ENCODE measurements at regions not wholly inside any gene's neighbourhood (a gene's known extent, or its start where the extent isn't known, plus 50 kb on each side); places are given as distances from the start of the nearest gene placed in this dataset.
"Not testable (repeated sequence)": the region's sequence is repeated elsewhere in the genome, so short reads cannot be mapped to it uniquely, and the experiment has no call there.

GRCh38 chr5:87138091-87138805, 129.4 kb upstream of the RASA1 start:
- Histone ChIP-seq H3K27me3 (ENCODE audit: control insufficient read depth, insufficient read depth, low read length, poor library complexity, severe bottlenecking) (no peaks in the 10 kb centered on the region), H3K4me3 (ENCODE audit: insufficient read depth, low read depth, low read length) (no peak overlapping the region), H3K9me3 (ENCODE audit: control insufficient read depth, low read length) (no peaks in the 10 kb centered on the region), H3K4me1 (ENCODE audit: control insufficient read depth, insufficient read depth, low read length) (no peaks in the 10 kb centered on the region), H3K27ac (ENCODE audit: insufficient read depth, low read depth, low read length, poor library complexity, severe bottlenecking) (no peak overlapping the region), H3K36me3 (ENCODE audit: control insufficient read depth, insufficient read depth, low read length) (no peaks in the 10 kb centered on the region)
- 95% methylated on average over 2 of the region's 2 CpGs for WGBS, 2 experiments

- no peak overlapping the region for H3K27ac ChIP-seq (ENCODE audit: insufficient read depth, low read depth, low read length, poor library complexity, severe bottlenecking)
- H3K9me3 ChIP-seq (ENCODE audit: control insufficient read depth, low read length) = no peaks in the 10 kb centered on the region
- H3K4me3 ChIP-seq (ENCODE audit: insufficient read depth, low read depth, low read length) = no peak overlapping the region
- H3K4me1 ChIP-seq (ENCODE audit: control insufficient read depth, insufficient read depth, low read length) = no peaks in the 10 kb centered on the region
- no peaks in the 10 kb centered on the region for H3K36me3 ChIP-seq (ENCODE audit: control insufficient read depth, insufficient read depth, low read length)
- H3K27me3 ChIP-seq (ENCODE audit: control insufficient read depth, insufficient read depth, low read length, poor library complexity, severe bottlenecking) = no peaks in the 10 kb centered on the region
Observed at GRCh38 chr5:87139795-87140194, 127.9 kb upstream of the RASA1 start.

GRCh38 chr5:87141544-87141943, 126.1 kb upstream of the RASA1 start:
- H3K4me1 ChIP-seq (ENCODE audit: control insufficient read depth, insufficient read depth, low read length) = no peaks in the 10 kb centered on the region
- 95 to 97% methylated on average over 1 of the region's 1 CpG for WGBS, 2 experiments

GRCh38 chr5:87145853-87146252, 121.8 kb upstream of the RASA1 start:
- H3K9me3 ChIP-seq (ENCODE audit: control insufficient read depth, low read length); H3K4me3 ChIP-seq (ENCODE audit: insufficient read depth, low read depth, low read length); H3K27ac ChIP-seq (ENCODE audit: insufficient read depth, low read depth, low read length, poor library complexity, severe bottlenecking); H3K4me1 ChIP-seq (ENCODE audit: control insufficient read depth, insufficient read depth, low read length); H3K36me3 ChIP-seq (ENCODE audit: control insufficient read depth, insufficient read depth, low read length); H3K27me3 ChIP-seq (ENCODE audit: control insufficient read depth, insufficient read depth, low read length, poor library complexity, severe bottlenecking): not testable (repeated sequence)
- 92 to 96% methylated on average over 1 of the region's 1 CpG for WGBS, 2 experiments

More at GRCh38 chr5:87141544-87141943, 126.1 kb upstream of the RASA1 start:
- H3K27me3 ChIP-seq (ENCODE audit: control insufficient read depth, insufficient read depth, low read length, poor library complexity, severe bottlenecking) = no peaks in the 10 kb centered on the region
- H3K4me3 ChIP-seq (ENCODE audit: insufficient read depth, low read depth, low read length) = no peak overlapping the region
- no peaks in the 10 kb centered on the region for H3K36me3 ChIP-seq (ENCODE audit: control insufficient read depth, insufficient read depth, low read length)
- H3K27ac ChIP-seq (ENCODE audit: insufficient read depth, low read depth, low read length, poor library complexity, severe bottlenecking) = no peak overlapping the region
- no peaks in the 10 kb centered on the region for H3K9me3 ChIP-seq (ENCODE audit: control insufficient read depth, low read length)

- H3K4me3 ChIP-seq (ENCODE audit: insufficient read depth, low read depth, low read length) = no peak overlapping the region
- no peaks in the 10 kb centered on the region for H3K4me1 ChIP-seq (ENCODE audit: control insufficient read depth, insufficient read depth, low read length)
- no peaks in the 10 kb centered on the region for H3K27me3 ChIP-seq (ENCODE audit: control insufficient read depth, insufficient read depth, low read length, poor library complexity, severe bottlenecking)
- no peaks in the 10 kb centered on the region for H3K9me3 ChIP-seq (ENCODE audit: control insufficient read depth, low read length)
- H3K36me3 ChIP-seq (ENCODE audit: control insufficient read depth, insufficient read depth, low read length) = no peaks in the 10 kb centered on the region
- no peak overlapping the region for H3K27ac ChIP-seq (ENCODE audit: insufficient read depth, low read depth, low read length, poor library complexity, severe bottlenecking)
Observed at GRCh38 chr5:87147441-87147840, 120.2 kb upstream of the RASA1 start.

- Histone ChIP-seq H3K9me3 (ENCODE audit: control insufficient read depth, low read length) (no peaks in the 10 kb centered on the region), H3K4me1 (ENCODE audit: control insufficient read depth, insufficient read depth, low read length) (no peaks in the 10 kb centered on the region), H3K27ac (ENCODE audit: insufficient read depth, low read depth, low read length, poor library complexity, severe bottlenecking) (no peak overlapping the region), H3K36me3 (ENCODE audit: control insufficient read depth, insufficient read depth, low read length) (no peaks in the 10 kb centered on the region), H3K4me3 (ENCODE audit: insufficient read depth, low read depth, low read length) (no peak overlapping the region), H3K27me3 (ENCODE audit: control insufficient read depth, insufficient read depth, low read length, poor library complexity, severe bottlenecking) (no peaks in the 10 kb centered on the region)
- 93 to 94% methylated on average over 6 of the region's 6 CpGs for WGBS, 2 experiments
Observed at GRCh38 chr5:87150630-87151029, 117.1 kb upstream of the RASA1 start.

GRCh38 chr5:87151547-87151946, 116.1 kb upstream of the RASA1 start:
- WGBS, 2 experiments = 75% methylated on average over 1 of the region's 1 CpG; no CpG with 5 or more reads in 1 of the 2 experiments
- no peaks in the 10 kb centered on the region for H3K4me1 ChIP-seq (ENCODE audit: control insufficient read depth, insufficient read depth, low read length)
- no peaks in the 10 kb centered on the region for H3K36me3 ChIP-seq (ENCODE audit: control insufficient read depth, insufficient read depth, low read length)
- no peak overlapping the region for H3K27ac ChIP-seq (ENCODE audit: insufficient read depth, low read depth, low read length, poor library complexity, severe bottlenecking)
- no peak overlapping the region for H3K4me3 ChIP-seq (ENCODE audit: insufficient read depth, low read depth, low read length)
- no peaks in the 10 kb centered on the region for H3K9me3 ChIP-seq (ENCODE audit: control insufficient read depth, low read length)
- H3K27me3 ChIP-seq (ENCODE audit: control insufficient read depth, insufficient read depth, low read length, poor library complexity, severe bottlenecking) = no peaks in the 10 kb centered on the region

- H3K4me1 ChIP-seq (ENCODE audit: control insufficient read depth, insufficient read depth, low read length) = no peaks in the 10 kb centered on the region
- H3K36me3 ChIP-seq (ENCODE audit: control insufficient read depth, insufficient read depth, low read length) = no peaks in the 10 kb centered on the region
- WGBS, 2 experiments = 80% methylated on average over 1 of the region's 1 CpG; no CpG with 5 or more reads in 1 of the 2 experiments
- no peaks in the 10 kb centered on the region for H3K27me3 ChIP-seq (ENCODE audit: control insufficient read depth, insufficient read depth, low read length, poor library complexity, severe bottlenecking)
- no peak overlapping the region for H3K27ac ChIP-seq (ENCODE audit: insufficient read depth, low read depth, low read length, poor library complexity, severe bottlenecking)
- H3K4me3 ChIP-seq (ENCODE audit: insufficient read depth, low read depth, low read length) = no peak overlapping the region
- no peaks in the 10 kb centered on the region for H3K9me3 ChIP-seq (ENCODE audit: control insufficient read depth, low read length)
Observed at GRCh38 chr5:87152886-87153285, 114.8 kb upstream of the RASA1 start.

GRCh38 chr5:87154191-87154590, 113.5 kb upstream of the RASA1 start:
- H3K27me3 ChIP-seq (ENCODE audit: control insufficient read depth, insufficient read depth, low read length, poor library complexity, severe bottlenecking) = no peaks in the 10 kb centered on the region
- WGBS, 2 experiments = 93 to 94% methylated on average over 3 of the region's 3 CpGs
- no peaks in the 10 kb centered on the region for H3K4me1 ChIP-seq (ENCODE audit: control insufficient read depth, insufficient read depth, low read length)
- H3K27ac ChIP-seq (ENCODE audit: insufficient read depth, low read depth, low read length, poor library complexity, severe bottlenecking) = no peak overlapping the region
- H3K36me3 ChIP-seq (ENCODE audit: control insufficient read depth, insufficient read depth, low read length) = no peaks in the 10 kb centered on the region
- H3K4me3 ChIP-seq (ENCODE audit: insufficient read depth, low read depth, low read length) = no peak overlapping the region
- H3K9me3 ChIP-seq (ENCODE audit: control insufficient read depth, low read length) = no peaks in the 10 kb centered on the region

- H3K36me3 ChIP-seq (ENCODE audit: control insufficient read depth, insufficient read depth, low read length) = no peaks in the 10 kb centered on the region
- H3K4me1 ChIP-seq (ENCODE audit: control insufficient read depth, insufficient read depth, low read length) = no peaks in the 10 kb centered on the region
- no peaks in the 10 kb centered on the region for H3K27me3 ChIP-seq (ENCODE audit: control insufficient read depth, insufficient read depth, low read length, poor library complexity, severe bottlenecking)
- no peak overlapping the region for H3K27ac ChIP-seq (ENCODE audit: insufficient read depth, low read depth, low read length, poor library complexity, severe bottlenecking)
- H3K4me3 ChIP-seq (ENCODE audit: insufficient read depth, low read depth, low read length) = no peak overlapping the region
- 95 to 98% methylated on average over 4 of the region's 4 CpGs for WGBS, 2 experiments
- H3K9me3 ChIP-seq (ENCODE audit: control insufficient read depth, low read length) = no peaks in the 10 kb centered on the region
Observed at GRCh38 chr5:87155106-87155505, 112.6 kb upstream of the RASA1 start.

- no peak overlapping the region for H3K27ac ChIP-seq (ENCODE audit: insufficient read depth, low read depth, low read length, poor library complexity, severe bottlenecking)
- WGBS, 2 experiments = 54 to 100% methylated on average over 1 to 2 of the region's 2 CpGs
- H3K27me3 ChIP-seq (ENCODE audit: control insufficient read depth, insufficient read depth, low read length, poor library complexity, severe bottlenecking) = no peaks in the 10 kb centered on the region
Observed at GRCh38 chr5:87156631-87157030, 111.1 kb upstream of the RASA1 start.

More at GRCh38 chr5:87156631-87157030, 111.1 kb upstream of the RASA1 start:
- H3K9me3 ChIP-seq (ENCODE audit: control insufficient read depth, low read length) = no peaks in the 10 kb centered on the region
- H3K36me3 ChIP-seq (ENCODE audit: control insufficient read depth, insufficient read depth, low read length) = no peaks in the 10 kb centered on the region
- H3K4me3 ChIP-seq (ENCODE audit: insufficient read depth, low read depth, low read length) = no peak overlapping the region
- no peaks in the 10 kb centered on the region for H3K4me1 ChIP-seq (ENCODE audit: control insufficient read depth, insufficient read depth, low read length)

All from ectodermal cell (in vitro differentiated cells).